ENCODE measurements at regions not wholly inside any gene's neighbourhood (a gene's known extent, or its start where the extent isn't known, plus 50 kb on each side); places are given as distances from the start of the nearest gene placed in this dataset.

- TF ChIP-seq CTCF (IDR thresholded peaks at IDR 0.05; ENCODE audit: low read length) (no peak), EZH2 (IDR thresholded peaks at IDR 0.05; ENCODE audit: borderline replicate concordance, low read length) (no peak)
Measured at GRCh38 chr1:221315330-221315729, 426.6 kb downstream of the DUSP10 start.
